GM23338 (cell line): ENCODE measurements at regions not wholly inside any gene's neighbourhood (a gene's known extent, or its start where the extent isn't known, plus 50 kb on each side); places are given as distances from the start of the nearest gene placed in this dataset.
"Not testable (repeated sequence)": the region's sequence is repeated elsewhere in the genome, so short reads cannot be mapped to it uniquely, and the experiment has no call there.

Experiments
- ATAC-seq: fragments of 200-7000 bp; cut with Tn5 transposase; 3 replicates; pipeline ENCODE4 v1.9.1; 2020
- DNase-seq: peaks from one replicate; pipeline ENCODE4 v3.0.0-alpha.2; 2015; ENCODE audit warnings: low spot score
- H2AFZ ChIP-seq: fragments of 200-600 bp; sonication (generic); 2 replicates; pipeline ENCODE4 v1.8.0; 2016; ENCODE audit warnings: antibody characterized with exemption, mild to moderate bottlenecking, moderate library complexity
- H3F3A ChIP-seq: fragments of 200-600 bp; sonication (generic); replicated peaks from 2 replicates; pipeline ENCODE4 v1.8.0; 2017; ENCODE audit warnings: antibody characterized with exemption, mixed run types, low read depth
- H3K27ac ChIP-seq: fragments of 200-600 bp; sonication (generic); 2 replicates; pipeline ENCODE4 v1.6.1; 2016; ENCODE audit warnings: low read depth
- H3K27me3 ChIP-seq: fragments of 200-600 bp; sonication (generic); 2 replicates; pipeline ENCODE4 v1.8.0; 2016; ENCODE audit warnings: mild to moderate bottlenecking, mixed run types, moderate library complexity; ENCODE audit not compliant: insufficient read depth
- H3K36me3 ChIP-seq: fragments of 200-600 bp; sonication (generic); 2 replicates; pipeline ENCODE4 v1.8.0; 2016; ENCODE audit warnings: mild to moderate bottlenecking; ENCODE audit not compliant: insufficient read depth
- H3K4me1 ChIP-seq: fragments of 200-600 bp; sonication (generic); 2 replicates; pipeline ENCODE4 v1.8.0; 2016; ENCODE audit warnings: mild to moderate bottlenecking, moderate library complexity; ENCODE audit not compliant: insufficient read depth
- H3K4me2 ChIP-seq: fragments of 200-600 bp; sonication (generic); 2 replicates; pipeline ENCODE4 v1.7.1; 2017; ENCODE audit warnings: mixed run types
- H3K4me3 ChIP-seq: fragments of 200-600 bp; sonication (generic); 2 replicates; pipeline ENCODE4 v1.6.1; 2016; ENCODE audit warnings: mixed run types
- H3K79me2 ChIP-seq: fragments of 200-600 bp; sonication (generic); replicated peaks from 2 replicates; pipeline ENCODE4 v1.8.0; 2017; ENCODE audit warnings: mild to moderate bottlenecking; ENCODE audit not compliant: insufficient read depth
- H3K9me2 ChIP-seq: fragments of 200-600 bp; sonication (generic); 2 replicates; pipeline ENCODE4 v1.8.0; 2017; ENCODE audit not compliant: insufficient read depth
- H4K20me1 ChIP-seq: fragments of 200-600 bp; sonication (generic); replicated peaks from 2 replicates; pipeline ENCODE4 v1.8.0; 2017; ENCODE audit warnings: mild to moderate bottlenecking; ENCODE audit not compliant: insufficient read depth
- H3K27ac Mint-ChIP-seq: 2 replicates; pipeline ENCODE4 v1.8.0; 2020; ENCODE audit warnings: inconsistent platforms, mild to moderate bottlenecking, moderate library complexity, mixed read lengths
- H3K27me3 Mint-ChIP-seq: 3 replicates; pipeline ENCODE4 v1.8.0; 2022; ENCODE audit warnings: low read depth, mild to moderate bottlenecking, moderate library complexity, mixed read lengths, inconsistent platforms; ENCODE audit not compliant: insufficient read depth, poor library complexity
- H3K36me3 Mint-ChIP-seq: 3 replicates; pipeline ENCODE4 v1.8.0; 2021; ENCODE audit warnings: low read depth, mild to moderate bottlenecking, inconsistent platforms, moderate library complexity, mixed read lengths
- H3K4me1 Mint-ChIP-seq: 3 replicates; pipeline ENCODE4 v1.8.0; 2020; ENCODE audit warnings: mild to moderate bottlenecking, inconsistent platforms, mixed read lengths
- H3K4me3 Mint-ChIP-seq: 3 replicates; pipeline ENCODE4 v1.8.0; 2021; ENCODE audit warnings: moderate library complexity, mild to moderate bottlenecking, inconsistent platforms, mixed read lengths
- H3K9me3 Mint-ChIP-seq: 3 replicates; pipeline ENCODE4 v1.8.0; 2020; ENCODE audit warnings: moderate library complexity, mild to moderate bottlenecking, inconsistent platforms, mixed read lengths
- CREB1 ChIP-seq: fragments of 250-450 bp; sonication (Bioruptor Pico); IDR thresholded peaks from 2 replicates; pipeline ENCODE4 v1.5.0; 2020; ENCODE audit warnings: low read depth, mild to moderate bottlenecking, moderate library complexity
- EZH2phosphoT487 ChIP-seq: fragments of 200-600 bp; sonication (generic); IDR thresholded peaks from one replicate; pipeline ENCODE4 v1.8.1; 2018; ENCODE audit warnings: antibody characterized with exemption; ENCODE audit not compliant: unreplicated experiment
- JUNB ChIP-seq: IDR thresholded peaks from one replicate; pipeline ENCODE4 v1.6.1; 2016; ENCODE audit warnings: antibody characterized with exemption; ENCODE audit not compliant: unreplicated experiment
- NANOG ChIP-seq: IDR thresholded peaks from 2 replicates; pipeline ENCODE4 v1.6.1; 2016; ENCODE audit warnings: antibody characterized with exemption, borderline replicate concordance
- POLR2AphosphoS5 ChIP-seq: IDR thresholded peaks from 2 replicates; pipeline ENCODE4 v1.6.1; 2016; ENCODE audit warnings: antibody characterized with exemption, low read depth
- ZNF331 ChIP-seq: fragments of 250-450 bp; sonication (Bioruptor Pico); IDR thresholded peaks from 2 replicates; pipeline ENCODE4 v1.5.0; 2020; ENCODE audit warnings: low read depth, mild to moderate bottlenecking, moderate library complexity
- TF ChIP-seq, protein P1 (sequence below): fragments of 250-450 bp; sonication (Bioruptor Pico); IDR thresholded peaks from 2 replicates; pipeline ENCODE4 v1.5.0; 2020; ENCODE audit warnings: mild to moderate bottlenecking, moderate library complexity
- TF ChIP-seq, protein P2 (sequence below): IDR thresholded peaks from 2 replicates; pipeline ENCODE4 v1.6.1; 2016; ENCODE audit warnings: antibody characterized with exemption

DNA sequence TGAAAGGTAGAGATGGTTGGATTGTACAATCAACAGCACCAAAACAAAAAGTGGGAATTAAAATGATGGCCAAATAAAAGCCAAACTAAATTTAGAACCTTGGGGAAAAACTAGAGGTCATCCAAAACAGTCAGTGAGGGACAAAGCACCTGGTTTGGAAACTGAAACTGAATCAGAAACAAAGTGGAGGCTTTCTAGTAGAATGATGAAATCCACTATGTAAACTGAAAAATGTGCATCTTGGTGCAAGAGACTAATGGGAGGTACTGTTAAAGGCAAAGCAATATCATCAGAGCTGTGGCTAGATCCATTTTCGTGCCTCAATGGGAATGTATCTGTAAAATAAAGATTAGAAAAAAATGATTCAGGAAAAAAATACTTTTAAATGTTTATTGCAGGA lies 380.0 kb upstream of the GJE1 start (continued):
- TF ChIP-seq, protein P1, sequence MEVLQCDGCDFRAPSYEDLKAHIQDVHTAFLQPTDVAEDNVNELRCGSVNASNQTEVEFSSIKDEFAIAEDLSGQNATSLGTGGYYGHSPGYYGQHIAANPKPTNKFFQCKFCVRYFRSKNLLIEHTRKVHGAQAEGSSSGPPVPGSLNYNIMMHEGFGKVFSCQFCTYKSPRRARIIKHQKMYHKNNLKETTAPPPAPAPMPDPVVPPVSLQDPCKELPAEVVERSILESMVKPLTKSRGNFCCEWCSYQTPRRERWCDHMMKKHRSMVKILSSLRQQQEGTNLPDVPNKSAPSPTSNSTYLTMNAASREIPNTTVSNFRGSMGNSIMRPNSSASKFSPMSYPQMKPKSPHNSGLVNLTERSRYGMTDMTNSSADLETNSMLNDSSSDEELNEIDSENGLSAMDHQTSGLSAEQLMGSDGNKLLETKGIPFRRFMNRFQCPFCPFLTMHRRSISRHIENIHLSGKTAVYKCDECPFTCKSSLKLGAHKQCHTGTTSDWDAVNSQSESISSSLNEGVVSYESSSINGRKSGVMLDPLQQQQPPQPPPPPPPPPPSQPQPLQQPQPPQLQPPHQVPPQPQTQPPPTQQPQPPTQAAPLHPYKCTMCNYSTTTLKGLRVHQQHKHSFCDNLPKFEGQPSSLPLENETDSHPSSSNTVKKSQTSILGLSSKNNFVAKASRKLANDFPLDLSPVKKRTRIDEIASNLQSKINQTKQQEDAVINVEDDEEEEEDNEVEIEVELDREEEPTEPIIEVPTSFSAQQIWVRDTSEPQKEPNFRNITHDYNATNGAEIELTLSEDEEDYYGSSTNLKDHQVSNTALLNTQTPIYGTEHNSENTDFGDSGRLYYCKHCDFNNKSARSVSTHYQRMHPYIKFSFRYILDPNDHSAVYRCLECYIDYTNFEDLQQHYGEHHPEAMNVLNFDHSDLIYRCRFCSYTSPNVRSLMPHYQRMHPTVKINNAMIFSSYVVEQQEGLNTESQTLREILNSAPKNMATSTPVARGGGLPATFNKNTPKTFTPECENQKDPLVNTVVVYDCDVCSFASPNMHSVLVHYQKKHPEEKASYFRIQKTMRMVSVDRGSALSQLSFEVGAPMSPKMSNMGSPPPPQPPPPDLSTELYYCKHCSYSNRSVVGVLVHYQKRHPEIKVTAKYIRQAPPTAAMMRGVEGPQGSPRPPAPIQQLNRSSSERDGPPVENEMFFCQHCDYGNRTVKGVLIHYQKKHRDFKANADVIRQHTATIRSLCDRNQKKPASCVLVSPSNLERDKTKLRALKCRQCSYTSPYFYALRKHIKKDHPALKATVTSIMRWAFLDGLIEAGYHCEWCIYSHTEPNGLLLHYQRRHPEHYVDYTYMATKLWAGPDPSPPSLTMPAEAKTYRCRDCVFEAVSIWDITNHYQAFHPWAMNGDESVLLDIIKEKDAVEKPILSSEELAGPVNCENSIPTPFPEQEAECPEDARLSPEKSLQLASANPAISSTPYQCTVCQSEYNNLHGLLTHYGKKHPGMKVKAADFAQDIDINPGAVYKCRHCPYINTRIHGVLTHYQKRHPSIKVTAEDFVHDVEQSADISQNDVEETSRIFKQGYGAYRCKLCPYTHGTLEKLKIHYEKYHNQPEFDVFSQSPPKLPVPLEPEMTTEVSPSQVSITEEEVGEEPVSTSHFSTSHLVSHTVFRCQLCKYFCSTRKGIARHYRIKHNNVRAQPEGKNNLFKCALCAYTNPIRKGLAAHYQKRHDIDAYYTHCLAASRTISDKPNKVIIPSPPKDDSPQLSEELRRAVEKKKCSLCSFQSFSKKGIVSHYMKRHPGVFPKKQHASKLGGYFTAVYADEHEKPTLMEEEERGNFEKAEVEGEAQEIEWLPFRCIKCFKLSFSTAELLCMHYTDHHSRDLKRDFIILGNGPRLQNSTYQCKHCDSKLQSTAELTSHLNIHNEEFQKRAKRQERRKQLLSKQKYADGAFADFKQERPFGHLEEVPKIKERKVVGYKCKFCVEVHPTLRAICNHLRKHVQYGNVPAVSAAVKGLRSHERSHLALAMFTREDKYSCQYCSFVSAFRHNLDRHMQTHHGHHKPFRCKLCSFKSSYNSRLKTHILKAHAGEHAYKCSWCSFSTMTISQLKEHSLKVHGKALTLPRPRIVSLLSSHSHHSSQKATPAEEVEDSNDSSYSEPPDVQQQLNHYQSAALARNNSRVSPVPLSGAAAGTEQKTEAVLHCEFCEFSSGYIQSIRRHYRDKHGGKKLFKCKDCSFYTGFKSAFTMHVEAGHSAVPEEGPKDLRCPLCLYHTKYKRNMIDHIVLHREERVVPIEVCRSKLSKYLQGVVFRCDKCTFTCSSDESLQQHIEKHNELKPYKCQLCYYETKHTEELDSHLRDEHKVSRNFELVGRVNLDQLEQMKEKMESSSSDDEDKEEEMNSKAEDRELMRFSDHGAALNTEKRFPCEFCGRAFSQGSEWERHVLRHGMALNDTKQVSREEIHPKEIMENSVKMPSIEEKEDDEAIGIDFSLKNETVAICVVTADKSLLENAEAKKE (CRISPR knock-in tag): no peak
- TF ChIP-seq ZNF331 (CRISPR knock-in tag) (no peak), EZH2phosphoT487 (no peak)

DNA sequence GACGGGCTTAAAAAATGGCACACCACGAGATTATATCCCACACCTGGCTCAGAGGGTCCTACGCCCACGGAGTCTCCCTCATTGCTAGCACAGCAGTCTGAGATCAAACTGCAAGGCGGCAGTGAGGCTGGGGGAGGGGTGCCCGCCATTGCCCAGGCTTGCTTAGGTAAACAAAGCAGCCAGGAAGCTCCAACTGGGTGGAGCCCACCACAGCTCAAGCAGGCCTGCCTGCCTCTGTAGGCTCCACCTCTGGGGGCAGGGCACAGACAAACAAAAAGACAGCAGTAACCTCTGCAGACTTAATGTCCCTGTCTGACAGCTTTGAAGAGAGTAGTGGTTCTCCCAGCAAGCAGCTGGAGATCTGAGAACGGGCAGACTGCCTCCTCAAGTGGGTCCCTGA lies 386.4 kb upstream of the GJE1 start:
- not testable (repeated sequence) for H3K4me1 ChIP-seq, H3K4me2 ChIP-seq, H2AFZ ChIP-seq, H3K27me3 Mint-ChIP-seq, H3K27ac Mint-ChIP-seq, H3K36me3 Mint-ChIP-seq, H3K27me3 ChIP-seq, H3K4me1 Mint-ChIP-seq, ATAC-seq, H3K36me3 ChIP-seq, H3K4me3 Mint-ChIP-seq, H4K20me1 ChIP-seq, H3K4me3 ChIP-seq, H3F3A ChIP-seq, H3K27ac ChIP-seq, H3K9me3 Mint-ChIP-seq, DNase-seq, H3K79me2 ChIP-seq
- peaks cover 11% of the 10 kb centered on the region; the same call in 1 of the 2 replicates for H3K9me2 ChIP-seq

DNA sequence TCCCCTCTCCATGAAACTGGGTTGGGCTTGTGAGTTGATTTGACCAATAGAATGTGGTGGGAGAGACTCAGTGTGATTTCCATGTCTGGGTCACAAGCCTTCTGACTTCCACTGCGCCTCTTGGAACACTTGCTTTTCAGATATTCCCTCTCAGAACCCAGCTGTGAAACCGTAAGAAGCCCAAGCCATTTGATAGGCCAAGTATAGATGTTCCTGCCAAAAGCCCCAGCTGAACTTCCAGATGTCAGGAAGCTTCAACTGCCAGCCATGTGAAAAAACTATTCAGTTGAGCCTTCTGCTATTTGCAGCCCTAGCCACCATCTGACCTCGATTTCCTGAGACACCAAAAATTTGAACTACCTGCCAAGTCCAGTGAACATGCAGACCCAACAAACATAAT lies 387.8 kb upstream of the GJE1 start:
- no peak overlapping the region for H3K27ac ChIP-seq
- H3K9me3 Mint-ChIP-seq: peaks cover 9% of the 10 kb centered on the region
- no peak for TF ChIP-seq POLR2AphosphoS5
- TF ChIP-seq NANOG: no peak
- no peak for TF ChIP-seq CREB1 (CRISPR knock-in tag)
- no peak for TF ChIP-seq JUNB
- TF ChIP-seq, protein P2, sequence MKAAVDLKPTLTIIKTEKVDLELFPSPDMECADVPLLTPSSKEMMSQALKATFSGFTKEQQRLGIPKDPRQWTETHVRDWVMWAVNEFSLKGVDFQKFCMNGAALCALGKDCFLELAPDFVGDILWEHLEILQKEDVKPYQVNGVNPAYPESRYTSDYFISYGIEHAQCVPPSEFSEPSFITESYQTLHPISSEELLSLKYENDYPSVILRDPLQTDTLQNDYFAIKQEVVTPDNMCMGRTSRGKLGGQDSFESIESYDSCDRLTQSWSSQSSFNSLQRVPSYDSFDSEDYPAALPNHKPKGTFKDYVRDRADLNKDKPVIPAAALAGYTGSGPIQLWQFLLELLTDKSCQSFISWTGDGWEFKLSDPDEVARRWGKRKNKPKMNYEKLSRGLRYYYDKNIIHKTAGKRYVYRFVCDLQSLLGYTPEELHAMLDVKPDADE: no peak

More for the DNA sequence above, 387.8 kb upstream of the GJE1 start:
- Mint-ChIP-seq H3K27me3 (no peaks in the 10 kb centered on the region), H3K4me3 (no peak overlapping the region), H3K36me3 (peaks cover 6% of the 10 kb centered on the region), H3K27ac (no peak overlapping the region), H3K4me1 (peaks cover 4% of the 10 kb centered on the region; the same call in 1 of the 3 replicates)
- no peak for ATAC-seq
- H3K27me3 ChIP-seq: no peaks in the 10 kb centered on the region
- DNase-seq: no peak
- peaks cover 11% of the 10 kb centered on the region; the same call in 1 of the 2 replicates for H3K9me2 ChIP-seq
- H3F3A ChIP-seq: no peaks in the 10 kb centered on the region
- H3K79me2 ChIP-seq: no peaks in the 10 kb centered on the region
- H4K20me1 ChIP-seq: no peaks in the 10 kb centered on the region
- no peak overlapping the region for H3K4me3 ChIP-seq
- no peak overlapping the region for H2AFZ ChIP-seq
- H3K4me2 ChIP-seq: no peak overlapping the region
- no peaks in the 10 kb centered on the region; the same call in 1 of the 2 replicates for H3K36me3 ChIP-seq
- no peaks in the 10 kb centered on the region for H3K4me1 ChIP-seq
